GM23338 (cell line): ENCODE measurements at regions not wholly inside any gene's neighbourhood (a gene's known extent, or its start where the extent isn't known, plus 50 kb on each side); places are given as distances from the start of the nearest gene placed in this dataset.

Experiments
- CREB1 ChIP-seq: fragments of 250-450 bp; sonication (Bioruptor Pico); IDR thresholded peaks from 2 replicates; pipeline ENCODE4 v1.5.0; 2020; ENCODE audit warnings: low read depth, mild to moderate bottlenecking, moderate library complexity
- EZH2 ChIP-seq: fragments of 200-600 bp; sonication (generic); IDR thresholded peaks from one replicate; pipeline ENCODE4 v1.8.0; 2017; ENCODE audit warnings: antibody characterized with exemption, mild to moderate bottlenecking, low read depth; ENCODE audit not compliant: unreplicated experiment
- EZH2phosphoT487 ChIP-seq: fragments of 200-600 bp; sonication (generic); IDR thresholded peaks from one replicate; pipeline ENCODE4 v1.8.1; 2018; ENCODE audit warnings: antibody characterized with exemption; ENCODE audit not compliant: unreplicated experiment
- POLR2AphosphoS5 ChIP-seq: IDR thresholded peaks from 2 replicates; pipeline ENCODE4 v1.6.1; 2016; ENCODE audit warnings: antibody characterized with exemption, low read depth
- REST ChIP-seq: IDR thresholded peaks from one replicate; pipeline ENCODE4 v1.6.1; 2018; ENCODE audit warnings: antibody characterized with exemption; ENCODE audit not compliant: unreplicated experiment
- TF ChIP-seq, protein P1 (sequence below), 2 experiments: fragments of 200-600 bp in 1 of 2; sonication (generic) in 1 of 2; conservative IDR thresholded peaks; 2 replicates each; pipeline versions ENCODE4 v1.5.1 to v1.6.1; 2016 to 2017; ENCODE audit warnings: antibody characterized with exemption in 2 of 2, low read depth in 2 of 2, mild to moderate bottlenecking in 2 of 2, moderate library complexity in 1 of 2

- TF ChIP-seq, protein P1, sequence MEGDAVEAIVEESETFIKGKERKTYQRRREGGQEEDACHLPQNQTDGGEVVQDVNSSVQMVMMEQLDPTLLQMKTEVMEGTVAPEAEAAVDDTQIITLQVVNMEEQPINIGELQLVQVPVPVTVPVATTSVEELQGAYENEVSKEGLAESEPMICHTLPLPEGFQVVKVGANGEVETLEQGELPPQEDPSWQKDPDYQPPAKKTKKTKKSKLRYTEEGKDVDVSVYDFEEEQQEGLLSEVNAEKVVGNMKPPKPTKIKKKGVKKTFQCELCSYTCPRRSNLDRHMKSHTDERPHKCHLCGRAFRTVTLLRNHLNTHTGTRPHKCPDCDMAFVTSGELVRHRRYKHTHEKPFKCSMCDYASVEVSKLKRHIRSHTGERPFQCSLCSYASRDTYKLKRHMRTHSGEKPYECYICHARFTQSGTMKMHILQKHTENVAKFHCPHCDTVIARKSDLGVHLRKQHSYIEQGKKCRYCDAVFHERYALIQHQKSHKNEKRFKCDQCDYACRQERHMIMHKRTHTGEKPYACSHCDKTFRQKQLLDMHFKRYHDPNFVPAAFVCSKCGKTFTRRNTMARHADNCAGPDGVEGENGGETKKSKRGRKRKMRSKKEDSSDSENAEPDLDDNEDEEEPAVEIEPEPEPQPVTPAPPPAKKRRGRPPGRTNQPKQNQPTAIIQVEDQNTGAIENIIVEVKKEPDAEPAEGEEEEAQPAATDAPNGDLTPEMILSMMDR (conservative IDR thresholded peaks at IDR 0.05; ENCODE audit: low read depth in 2 of 2), result no peak
- TF ChIP-seq EZH2 (no peak), POLR2AphosphoS5 (no peak), REST (no peak), EZH2phosphoT487 (no peak), CREB1 (CRISPR knock-in tag) (no peak)
These were observed 109.6 kb upstream of the KLF13 start for GRCh38 chr15:31217067-31217466.
